Hepatic stellate cell (primary cell): ENCODE measurements at regions not wholly inside any gene's neighbourhood (a gene's known extent, or its start where the extent isn't known, plus 50 kb on each side); places are given as distances from the start of the nearest gene placed in this dataset.

Experiments used
- DNase-seq: peaks from one replicate; pipeline ENCODE4 v3.0.0; 2011; ENCODE audit warnings: low spot score

DNA sequence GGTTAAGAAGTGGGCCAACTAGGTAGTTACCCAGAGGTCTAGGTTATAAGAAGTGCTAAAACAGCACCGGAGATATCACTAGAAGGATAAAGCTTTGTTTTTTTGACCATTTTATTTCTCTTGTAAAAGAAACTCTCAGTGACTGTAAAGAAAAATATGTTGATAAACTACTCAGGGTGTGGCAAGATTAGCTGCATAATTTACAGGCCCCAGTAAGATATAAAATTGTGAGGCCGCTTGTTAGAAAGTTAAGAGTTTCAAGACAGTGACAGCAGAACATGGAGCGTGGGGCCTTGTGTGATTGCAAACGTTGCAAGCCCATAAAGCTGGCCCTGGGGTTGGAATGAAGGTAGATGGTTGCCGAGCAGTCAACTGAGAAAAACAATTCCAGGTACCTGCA lies 263.7 kb upstream of the EEF2KMT start:
- DNase-seq: no peak

DNA sequence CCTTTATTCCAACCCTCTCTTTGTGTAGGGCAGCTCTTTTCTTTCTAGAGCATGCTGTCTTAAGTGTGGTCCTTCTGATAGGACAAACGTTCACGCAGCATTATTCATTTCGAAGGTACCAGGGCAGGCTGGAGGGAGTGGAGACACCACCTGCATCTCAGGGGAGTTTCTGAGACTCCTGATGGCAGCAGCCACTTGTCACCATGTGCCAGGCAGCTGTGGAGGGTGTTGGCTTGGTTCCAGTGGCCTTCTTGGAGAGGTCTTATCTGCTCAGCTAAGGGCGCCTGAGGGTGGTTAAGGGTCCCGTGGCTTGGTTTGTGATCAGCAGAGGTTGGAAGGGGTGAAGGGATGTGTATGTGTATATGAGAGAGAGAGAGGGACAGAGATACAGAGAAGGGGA lies 257.1 kb upstream of the EEF2KMT start:
- DNase-seq: no peak

DNA sequence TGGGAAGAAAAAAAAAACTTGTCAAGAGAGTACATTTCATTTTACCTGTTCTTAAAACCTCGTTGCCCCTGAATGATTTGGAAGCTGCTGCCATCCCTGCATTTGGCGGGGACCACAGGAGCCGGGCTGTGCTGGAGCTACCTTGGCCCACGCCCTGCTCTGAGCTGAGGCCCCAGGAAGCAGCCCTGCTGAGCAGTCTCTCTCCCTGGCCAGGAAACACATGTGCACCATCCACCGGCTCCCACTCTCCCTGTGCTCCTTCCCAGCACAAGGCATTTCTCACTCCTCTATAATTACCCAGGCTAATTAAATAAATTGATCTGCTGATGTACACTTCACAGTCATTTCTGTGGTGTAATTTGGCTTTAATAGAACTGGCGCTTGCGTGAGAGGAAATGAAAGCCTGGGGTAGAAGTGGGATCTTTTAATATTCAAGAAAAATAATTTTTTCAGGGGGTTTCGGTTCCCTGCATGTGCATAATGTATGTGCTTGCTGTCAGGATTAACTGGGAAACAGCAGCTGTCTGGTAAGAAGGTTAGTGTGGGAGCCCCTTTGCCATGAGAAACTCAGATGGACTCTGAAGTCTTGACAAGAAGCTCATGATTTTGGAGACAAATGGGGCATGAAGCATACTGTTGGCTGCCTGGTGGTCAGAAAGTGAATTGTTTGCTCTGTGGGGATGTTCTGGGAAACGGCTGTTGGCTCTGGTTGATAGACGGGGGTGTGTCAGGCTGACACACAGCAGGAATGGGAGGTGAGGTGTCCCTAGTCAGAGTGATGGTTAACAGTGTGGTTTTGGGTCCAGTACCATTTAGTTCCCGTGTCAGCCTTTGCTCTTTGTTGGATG lies 252.3 kb upstream of the EEF2KMT start:
- no peak for DNase-seq

DNA sequence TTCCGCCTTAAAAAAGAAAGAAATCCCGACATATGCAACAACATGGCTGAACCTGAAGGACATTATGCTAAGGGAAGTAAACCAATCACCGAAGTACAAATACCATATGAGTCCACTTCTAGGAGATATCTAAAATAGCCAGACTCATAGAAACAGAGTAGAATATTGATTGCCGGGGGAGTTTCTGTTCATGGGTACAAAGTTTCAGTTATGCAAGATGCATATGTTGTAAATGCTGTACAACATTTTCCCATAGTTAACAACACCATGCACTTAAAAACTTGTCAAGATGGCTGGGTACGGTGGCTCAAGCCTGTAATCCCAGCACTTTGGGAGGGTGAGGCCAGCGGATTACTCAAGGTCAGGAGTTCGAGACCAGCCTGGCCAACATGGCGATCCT lies 251.5 kb upstream of the EEF2KMT start:
- DNase-seq: no peak

DNA sequence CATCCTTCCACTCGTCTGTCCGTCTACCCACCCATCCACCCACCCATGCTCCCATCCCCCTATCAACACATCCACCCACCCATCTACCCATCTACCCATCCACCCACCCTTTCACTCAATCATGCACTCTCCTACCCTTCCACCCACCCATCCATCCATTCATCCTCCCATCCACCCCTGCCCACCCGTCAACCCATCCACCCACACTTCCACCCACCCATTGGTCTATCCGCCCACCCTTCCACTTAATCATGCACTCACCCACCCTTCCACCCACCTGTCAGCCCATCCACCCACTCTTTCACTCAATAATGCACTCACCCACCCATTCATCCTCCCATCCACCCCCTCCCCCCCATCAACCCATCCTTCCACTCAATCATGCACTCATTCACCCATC lies 250.0 kb upstream of the EEF2KMT start:
- DNase-seq: no peak

DNA sequence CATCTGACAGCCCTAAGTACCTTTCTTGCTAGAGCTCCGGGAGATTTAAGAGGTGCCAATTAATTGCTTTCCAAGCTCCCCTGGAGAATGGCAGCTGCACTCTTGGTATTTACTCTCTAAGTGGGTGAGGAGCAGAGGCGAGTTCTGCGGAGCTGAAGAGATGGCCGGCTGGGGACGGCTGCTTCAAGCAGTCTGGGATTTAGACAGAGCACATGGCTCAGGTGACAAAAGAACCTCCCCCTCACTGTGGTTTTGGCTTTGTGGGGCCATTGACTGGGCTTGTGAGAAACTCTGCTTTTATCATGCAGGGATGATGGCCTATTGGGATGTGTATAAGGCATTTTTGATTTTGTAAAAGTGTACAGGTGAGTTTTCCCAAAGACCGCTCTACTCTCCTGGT lies 239.3 kb upstream of the EEF2KMT start:
- DNase-seq: no peak

DNA sequence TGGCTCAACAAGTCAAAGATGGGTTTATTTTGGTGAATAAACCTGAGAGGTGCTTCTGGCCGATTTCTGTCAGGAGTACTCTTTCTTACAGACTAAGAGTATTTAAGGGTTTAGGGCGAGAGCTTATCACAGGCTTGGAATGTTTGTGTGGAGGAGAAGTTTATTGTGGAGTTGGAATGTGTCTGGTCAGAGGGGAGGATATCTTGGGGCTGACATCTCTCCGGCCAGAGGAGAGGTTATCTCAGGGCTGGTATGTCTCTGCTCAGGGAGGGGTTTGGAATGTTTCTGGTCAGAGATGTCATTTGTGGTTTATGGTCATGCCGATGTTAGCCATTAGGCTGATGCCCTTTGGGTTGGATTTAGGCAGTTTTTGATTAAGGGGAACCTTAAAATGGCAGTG lies 236.4 kb upstream of the EEF2KMT start:
- DNase-seq: no peak

DNA sequence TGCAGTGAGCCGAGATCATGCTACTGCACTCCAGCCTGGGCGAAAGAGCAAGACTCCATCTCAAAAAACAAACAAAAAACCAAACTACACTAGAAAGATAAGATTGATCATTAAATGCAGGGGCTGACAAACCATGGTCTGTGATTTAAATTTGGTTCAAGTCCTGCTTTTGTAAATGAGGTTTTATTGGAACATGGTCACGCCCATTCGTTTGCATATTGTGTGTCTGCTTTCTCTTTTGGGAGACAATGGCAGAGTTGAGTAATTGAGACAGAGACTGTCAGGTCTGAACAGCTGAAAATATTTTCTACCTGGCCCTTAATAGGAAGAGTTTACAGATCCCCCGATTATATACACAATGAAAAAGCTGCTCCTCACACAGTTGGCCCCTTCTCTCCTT lies 235.5 kb upstream of the EEF2KMT start:
- DNase-seq: no peak

DNA sequence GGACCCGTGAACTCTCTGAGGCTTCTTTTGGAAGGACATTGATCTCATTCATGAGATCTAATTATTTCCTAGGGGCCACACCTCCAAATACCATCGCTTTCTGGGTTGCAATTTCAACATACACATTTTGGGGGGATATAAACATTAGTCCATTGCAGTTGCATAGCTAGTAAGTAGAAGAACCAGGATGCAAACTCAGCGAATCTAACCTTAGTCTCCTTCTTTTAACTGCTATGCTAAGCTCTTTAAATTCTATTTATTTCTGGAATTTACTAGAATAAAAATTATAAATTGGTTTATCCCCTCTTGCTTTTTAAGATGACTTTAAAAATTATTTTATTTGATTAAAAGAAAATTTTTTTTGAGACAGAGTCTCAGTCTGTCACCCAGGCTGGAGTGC lies 232.5 kb upstream of the EEF2KMT start:
- no peak for DNase-seq

DNA sequence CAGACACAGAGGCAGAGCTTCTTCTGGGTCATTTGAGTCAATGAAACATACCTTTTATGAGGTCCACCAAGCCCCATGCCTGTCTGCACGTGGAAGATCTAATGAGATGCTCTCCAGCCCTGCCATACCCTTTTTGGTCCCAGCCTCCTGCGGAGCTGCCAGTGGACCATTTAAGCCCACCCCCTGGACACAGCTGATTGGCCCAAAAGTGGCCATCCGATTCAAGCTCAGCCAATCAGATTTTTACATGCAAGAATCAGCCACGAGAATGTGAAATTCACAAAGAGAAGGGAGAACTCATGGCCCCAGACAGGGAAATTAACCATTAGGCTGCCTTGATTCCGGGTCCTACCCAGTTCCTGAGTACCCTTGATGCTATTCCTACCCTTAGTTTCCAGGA lies 231.0 kb upstream of the EEF2KMT start:
- no peak for DNase-seq

DNA sequence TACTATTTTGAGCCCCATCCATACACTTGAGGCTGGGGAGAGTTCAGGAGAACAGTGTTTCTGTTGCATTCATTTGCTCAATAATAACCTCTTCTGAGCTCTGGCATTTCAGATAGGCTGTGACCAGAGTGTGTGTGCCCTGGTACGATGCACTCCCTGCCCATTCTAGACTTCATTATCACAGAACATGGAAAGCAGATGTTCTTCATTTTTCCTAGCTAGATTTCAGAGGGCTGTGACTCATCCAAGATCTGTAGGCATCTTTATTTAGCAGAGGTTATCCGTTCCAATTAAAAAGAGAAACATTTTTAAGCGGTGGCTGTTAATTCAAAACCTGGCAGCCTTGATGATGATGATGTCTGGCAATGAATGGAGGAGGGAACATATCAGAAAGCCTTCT lies 228.8 kb upstream of the EEF2KMT start:
- DNase-seq: no peak

DNA sequence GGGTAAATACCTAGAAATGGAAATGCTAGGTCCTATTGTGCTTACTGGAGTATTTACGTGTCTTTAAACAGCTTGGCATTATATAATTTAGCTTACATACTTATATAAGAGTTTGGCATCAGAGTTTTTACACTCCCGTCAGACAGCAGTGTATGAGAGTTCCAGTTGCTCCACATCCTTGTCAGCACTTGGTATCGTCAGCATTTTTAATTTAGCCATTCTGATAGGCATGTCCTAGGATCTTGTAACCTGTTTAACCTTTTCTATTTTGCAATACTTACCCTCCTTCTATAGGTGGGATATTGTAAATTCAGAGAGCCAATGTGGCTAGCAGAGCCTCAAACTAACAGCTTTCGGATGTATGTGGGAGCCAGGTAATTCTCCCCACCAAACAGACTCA lies 228.3 kb upstream of the EEF2KMT start:
- DNase-seq: no peak

DNA sequence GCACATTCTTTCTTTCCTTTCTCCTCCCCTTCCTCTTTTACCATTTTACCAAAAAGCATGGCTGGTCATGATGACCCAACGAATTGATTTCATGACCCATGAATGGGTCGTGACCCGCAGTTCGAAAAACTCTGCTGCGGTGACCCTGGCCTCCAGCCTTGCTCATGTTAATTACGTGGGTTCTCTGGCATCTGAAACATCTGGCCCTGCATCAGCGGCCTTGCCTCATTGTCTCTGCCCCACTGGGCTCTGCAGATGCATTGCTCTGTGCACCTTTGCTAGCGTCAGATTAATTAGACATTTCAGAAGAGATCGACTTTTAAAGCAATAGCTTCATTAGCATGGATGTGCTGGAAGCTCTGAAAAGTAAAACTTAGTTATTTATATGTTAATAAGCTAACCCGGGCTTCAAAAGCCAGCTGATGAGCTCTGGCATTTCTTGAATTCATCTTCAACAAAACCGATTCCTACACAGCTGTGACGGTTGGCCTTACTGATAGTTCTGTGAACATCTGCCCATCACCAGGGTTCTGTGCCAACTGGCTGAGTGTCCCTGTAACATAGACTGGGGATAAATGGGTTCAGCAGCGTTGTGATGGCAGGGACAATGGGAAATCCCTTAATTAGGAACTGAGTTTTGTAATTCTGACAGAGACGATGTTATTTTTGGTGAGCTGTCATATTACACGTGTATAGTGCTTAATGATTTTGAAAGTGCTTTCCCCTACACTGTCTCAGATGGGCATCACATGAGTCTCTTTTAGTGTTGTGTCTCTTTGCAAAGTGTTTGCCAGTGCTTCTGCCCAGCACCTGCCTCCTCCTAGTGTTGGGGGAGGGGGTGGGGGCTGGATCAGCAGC lies 225.9 kb upstream of the EEF2KMT start:
- no peak for DNase-seq

DNA sequence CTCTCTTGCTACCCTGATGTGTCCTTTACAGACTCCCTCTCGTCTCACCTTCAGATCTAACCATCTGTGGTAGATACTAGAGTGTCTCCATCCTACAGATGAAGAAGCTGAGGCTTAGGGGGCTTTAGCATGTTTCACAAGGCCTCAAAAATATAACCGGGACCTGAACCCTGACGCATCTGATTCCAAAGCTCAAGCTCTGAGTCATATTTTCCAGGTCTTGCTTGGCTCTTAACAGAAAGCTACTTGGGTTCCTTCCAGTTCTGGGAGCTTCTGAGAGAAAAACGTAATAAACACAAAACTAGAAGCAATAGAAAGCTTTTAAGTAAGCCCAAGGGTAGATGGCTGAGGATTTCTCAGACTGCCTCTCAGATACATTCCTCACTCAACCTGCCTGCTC lies 224.3 kb upstream of the EEF2KMT start:
- DNase-seq: no peak

DNA sequence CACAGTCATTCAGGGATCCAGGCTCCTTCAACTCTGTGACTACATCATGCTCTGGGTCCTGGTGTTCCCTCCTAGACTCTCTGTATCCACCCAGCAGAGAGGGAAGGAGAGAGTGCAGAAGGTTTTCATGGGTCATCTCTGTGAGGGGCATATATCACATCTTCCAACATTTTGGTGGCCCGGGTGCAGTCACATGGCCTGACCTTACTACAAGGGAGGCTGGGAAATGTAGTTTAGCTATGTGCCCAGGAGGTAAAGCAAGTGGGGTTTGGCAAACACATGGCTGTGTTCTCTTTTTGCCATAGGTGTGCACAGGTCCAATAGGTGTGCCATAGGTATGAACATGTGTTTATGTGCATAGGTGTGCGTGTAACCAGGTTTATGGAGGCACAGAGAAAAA lies 222.2 kb upstream of the EEF2KMT start:
- no peak for DNase-seq

DNA sequence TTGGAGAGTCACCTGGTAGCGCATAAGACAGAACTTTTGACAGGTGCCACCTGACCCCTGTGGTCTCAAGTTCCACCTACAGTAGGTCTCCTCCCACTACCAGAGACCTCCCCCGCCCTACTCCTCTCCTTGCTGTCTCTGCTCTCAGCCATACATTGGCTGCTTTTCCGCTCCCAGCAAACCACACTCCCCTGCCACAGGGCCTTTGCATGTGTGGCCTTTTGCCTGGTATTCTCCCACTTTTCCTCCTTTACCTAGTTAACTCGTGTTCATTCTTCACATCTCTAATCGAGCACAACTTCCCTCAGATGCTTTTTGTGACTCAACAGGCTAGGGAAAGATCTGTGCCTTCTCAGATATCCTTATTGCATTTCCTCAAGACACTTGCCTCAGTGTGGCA lies 218.3 kb upstream of the EEF2KMT start:
- DNase-seq: no peak

DNA sequence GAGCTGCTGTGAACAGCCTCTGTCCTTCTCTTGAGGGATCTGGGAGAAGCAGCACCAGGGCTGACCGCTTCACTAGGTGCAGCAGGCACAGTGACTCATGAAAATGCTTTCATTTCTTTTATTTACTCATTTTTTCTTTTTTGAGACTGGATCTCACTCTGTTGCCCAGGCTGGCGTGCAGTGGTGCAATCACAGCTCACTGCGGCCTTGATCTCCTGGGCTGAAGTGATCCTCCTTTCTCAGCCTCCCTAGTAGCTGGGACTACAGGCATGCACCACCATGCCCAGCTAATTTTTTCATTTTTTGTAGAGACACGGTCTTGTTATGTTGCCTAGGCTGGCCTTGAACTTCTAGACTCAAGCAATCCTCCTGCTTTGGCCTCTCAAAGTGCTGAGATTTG lies 216.8 kb upstream of the EEF2KMT start:
- DNase-seq: no peak

DNA sequence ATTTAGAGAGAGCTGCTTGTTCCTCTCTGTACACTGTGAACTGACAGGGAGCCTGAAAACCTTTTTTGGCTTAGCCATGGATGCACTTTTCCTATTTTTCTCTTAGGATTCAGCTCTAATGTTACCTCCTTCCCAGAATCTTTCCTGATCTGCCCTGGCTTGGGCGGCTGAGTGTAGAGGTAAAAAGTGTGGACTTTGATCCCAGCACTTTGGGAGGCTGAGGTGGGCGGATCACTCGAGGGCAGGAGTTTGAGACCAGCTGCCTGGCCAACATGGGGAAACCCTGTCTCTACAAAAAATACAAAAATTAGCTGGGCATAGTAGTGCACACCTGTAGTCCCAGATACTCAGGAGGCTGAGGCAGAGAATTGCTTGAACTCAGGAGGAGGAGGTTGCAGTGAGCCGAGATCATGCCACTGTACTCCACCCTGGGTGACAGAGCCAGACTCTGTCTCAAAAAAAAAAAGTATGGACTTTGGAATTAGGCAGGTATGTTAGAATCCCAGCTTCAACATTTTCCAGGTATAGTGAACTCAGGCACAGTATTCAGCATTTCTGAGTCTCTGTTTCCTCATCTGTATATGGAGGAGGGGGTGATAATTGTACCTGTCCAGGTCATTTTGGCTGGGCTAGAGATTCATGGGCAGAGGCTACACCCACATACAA lies 212.5 kb upstream of the EEF2KMT start:
- DNase-seq: no peak

DNA sequence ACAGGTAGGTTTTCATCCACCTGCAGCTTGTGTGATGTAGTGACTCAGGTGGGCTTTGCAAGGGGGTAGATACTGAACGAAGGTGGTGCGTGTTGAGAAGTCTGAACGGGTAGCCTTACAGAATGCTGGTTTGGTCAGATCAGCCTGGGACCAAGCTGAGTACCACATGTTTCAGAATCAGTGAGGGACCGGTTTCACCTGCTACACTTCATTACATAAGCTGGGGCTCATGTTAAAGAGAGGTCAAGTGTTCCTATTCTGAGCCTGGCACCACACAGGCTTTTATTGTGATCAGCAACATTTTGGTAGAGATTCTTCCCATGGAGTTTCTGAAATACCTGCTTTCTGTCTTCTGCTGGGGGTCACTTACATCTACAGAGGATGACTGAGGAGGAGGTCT lies 207.4 kb upstream of the EEF2KMT start:
- no peak for DNase-seq

DNA sequence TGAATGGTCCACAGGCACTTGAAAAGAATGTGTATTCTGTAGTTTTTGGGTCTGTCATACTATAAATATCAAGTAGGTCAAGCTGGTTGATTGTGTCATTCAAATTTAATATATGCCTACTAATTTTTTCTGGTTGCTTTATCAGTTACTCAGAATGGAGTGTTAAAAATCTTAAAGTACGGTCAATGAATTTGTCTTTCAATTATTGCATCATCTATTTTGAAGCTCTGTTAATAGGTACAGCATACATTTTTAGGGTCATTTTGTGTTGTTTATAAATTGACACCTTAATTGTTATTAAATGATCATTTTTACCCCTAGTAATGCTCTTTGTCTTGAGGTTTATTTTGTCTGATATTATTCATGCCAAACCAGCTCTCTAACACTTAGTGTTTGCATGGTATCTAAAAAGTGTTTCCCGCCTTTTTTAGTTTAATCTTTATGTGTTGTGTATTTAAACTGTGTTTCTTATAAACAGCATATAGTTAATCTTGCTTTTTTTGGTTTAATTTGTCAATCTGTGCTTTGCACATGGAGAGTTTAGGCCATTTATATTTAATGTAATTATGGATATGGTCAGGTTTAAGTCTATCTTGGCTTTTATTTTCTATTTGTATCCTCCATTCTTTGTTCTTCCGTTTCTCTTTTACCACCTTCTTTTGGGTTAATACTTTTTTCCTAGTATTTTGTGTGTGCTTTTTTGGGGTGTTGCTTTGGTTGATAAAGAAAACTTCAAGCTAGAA lies 204.9 kb upstream of the EEF2KMT start:
- no peak for DNase-seq

DNA sequence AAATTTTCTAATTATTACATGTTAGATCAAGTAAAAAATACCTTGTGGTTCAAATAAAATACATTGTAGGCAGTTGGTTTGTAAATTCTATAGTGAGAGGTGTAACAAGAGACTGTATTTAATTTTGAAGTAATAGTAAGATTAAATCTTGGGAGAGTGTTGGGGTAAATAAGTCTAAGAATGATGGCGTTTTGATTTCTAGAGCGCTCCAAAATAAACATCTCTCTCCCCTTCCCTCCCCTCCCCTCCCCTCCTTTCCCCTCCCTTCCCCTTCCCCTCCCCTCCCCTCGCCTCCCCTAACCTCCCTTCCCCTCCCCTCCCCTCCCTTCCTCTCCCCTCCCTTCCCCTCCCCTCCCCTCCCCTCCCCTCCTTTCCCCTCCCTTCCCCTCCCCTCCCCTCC lies 200.6 kb upstream of the EEF2KMT start:
- DNase-seq: no peak

DNA sequence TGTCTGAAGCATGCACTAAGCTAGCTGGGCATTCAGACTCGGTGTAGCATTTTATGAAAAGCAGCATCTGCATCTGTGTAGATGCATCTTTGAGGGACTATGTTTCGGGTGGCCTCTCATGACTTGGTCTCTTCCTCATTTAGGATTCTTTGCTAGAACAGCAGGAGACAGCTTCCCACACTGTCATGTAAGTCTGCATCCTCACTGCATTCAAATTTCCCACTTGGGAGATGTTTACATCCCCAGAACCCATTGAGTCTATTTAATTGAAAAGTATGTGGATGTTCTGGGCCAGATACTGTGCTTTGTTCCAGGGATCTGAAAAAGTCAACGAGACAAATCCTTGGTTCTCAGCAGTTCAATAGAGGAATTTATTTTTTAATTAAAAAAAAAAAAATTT lies 198.6 kb upstream of the EEF2KMT start:
- DNase-seq: no peak
